ENCODE measurements at regions not wholly inside any gene's neighbourhood (a gene's known extent, or its start where the extent isn't known, plus 50 kb on each side); places are given as distances from the start of the nearest gene placed in this dataset.

DNA sequence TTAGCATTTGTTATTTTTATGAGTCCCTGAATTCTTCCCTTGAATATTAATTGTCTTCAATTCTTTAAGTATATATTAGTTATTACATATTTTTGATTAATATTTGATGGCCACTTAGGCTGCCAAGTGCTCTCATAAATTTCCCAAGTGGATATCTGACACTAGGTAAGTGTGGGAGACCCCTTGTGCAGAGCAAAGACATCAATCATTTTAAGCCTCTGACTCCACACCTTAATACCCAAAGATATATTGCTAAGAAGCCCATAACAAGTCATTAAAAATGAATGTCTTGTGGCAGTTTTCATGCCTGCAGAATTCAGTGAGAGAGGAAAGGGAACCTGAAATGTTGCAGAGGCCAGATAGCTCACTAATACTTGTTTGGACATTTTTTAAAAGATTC is 58.4 kb upstream of the PROX1 start:
- Histone ChIP-seq H3K27me3 (ENCODE audit: insufficient read depth, low read length) (no peaks in the 10 kb centered on the region), H3K79me2 (ENCODE audit: insufficient read depth, low read length) (no peaks in the 10 kb centered on the region), H3K4me2 (ENCODE audit: insufficient read depth, low read length) (no peak overlapping the region), H3K27ac (ENCODE audit: low read depth, low read length) (no peak overlapping the region), H3K4me3 (ENCODE audit: insufficient read depth, low read length) (no peak overlapping the region), H2AFZ (ENCODE audit: low read length) (no peak overlapping the region), H3K4me1 (ENCODE audit: insufficient read depth, low read length) (no peaks in the 10 kb centered on the region), H4K20me1 (ENCODE audit: insufficient read depth, low read length) (no peaks in the 10 kb centered on the region), H3K9me3 (ENCODE audit: low read depth, low read length) (no peaks in the 10 kb centered on the region), H3K36me3 (ENCODE audit: insufficient read depth, low read length) (no peaks in the 10 kb centered on the region)
- TF ChIP-seq CTCF (IDR thresholded peaks at IDR 0.05; ENCODE audit: extremely low read depth, low read depth, low read length) = no peak
- no peak for DNase-seq (ENCODE audit: insufficient read length, low spot score, missing footprints)

DNA sequence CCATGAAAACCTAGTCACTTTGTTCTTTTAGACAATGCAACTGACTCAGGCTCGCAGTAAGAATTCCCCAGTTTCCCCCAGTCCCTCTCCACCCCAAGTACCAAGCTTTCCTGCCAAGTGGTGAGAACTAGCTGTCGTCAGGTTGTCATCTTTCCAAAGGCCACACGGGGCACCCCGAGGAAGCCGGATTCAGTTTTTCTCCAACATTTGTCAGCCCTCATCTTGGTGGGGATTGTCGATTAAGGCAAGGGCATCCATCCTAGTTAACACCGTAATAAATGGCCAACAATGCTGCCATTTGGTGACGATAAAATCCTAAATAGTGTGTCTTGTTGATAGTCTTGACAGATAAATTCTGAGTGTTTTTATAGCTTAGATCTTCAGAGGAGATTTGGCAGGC is 55.9 kb upstream of the PROX1 start:
- TF ChIP-seq CTCF (IDR thresholded peaks at IDR 0.05; ENCODE audit: extremely low read depth, low read depth, low read length) = no peak
- Histone ChIP-seq H3K79me2 (ENCODE audit: insufficient read depth, low read length) (no peaks in the 10 kb centered on the region), H3K36me3 (ENCODE audit: insufficient read depth, low read length) (no peaks in the 10 kb centered on the region), H4K20me1 (ENCODE audit: insufficient read depth, low read length) (no peaks in the 10 kb centered on the region), H3K9me3 (ENCODE audit: low read depth, low read length) (no peaks in the 10 kb centered on the region), H3K27ac (ENCODE audit: low read depth, low read length) (no peak overlapping the region), H3K27me3 (ENCODE audit: insufficient read depth, low read length) (no peaks in the 10 kb centered on the region), H3K4me3 (ENCODE audit: insufficient read depth, low read length) (no peak overlapping the region), H2AFZ (ENCODE audit: low read length) (no peak overlapping the region), H3K4me1 (ENCODE audit: insufficient read depth, low read length) (no peaks in the 10 kb centered on the region), H3K4me2 (ENCODE audit: insufficient read depth, low read length) (no peak overlapping the region)
- DNase-seq (ENCODE audit: insufficient read length, low spot score, missing footprints) = no peak

DNA sequence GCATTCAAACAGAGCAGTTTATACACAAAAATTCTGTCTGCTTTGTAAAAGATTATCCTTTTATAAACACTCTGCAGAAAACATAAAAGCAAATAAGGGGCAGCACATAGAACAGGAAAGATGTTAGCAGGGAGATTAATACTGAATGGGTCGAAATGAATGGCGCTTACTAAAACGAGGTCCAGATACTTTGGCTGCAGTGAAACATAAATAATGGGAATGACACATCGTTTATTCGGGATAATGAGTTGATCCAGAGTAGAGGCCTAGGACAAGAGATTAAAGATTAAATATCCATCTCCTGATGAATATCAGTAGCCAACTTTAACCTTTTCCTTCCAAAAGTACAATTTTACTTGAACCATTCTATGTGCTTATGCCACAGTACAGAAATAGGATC is 54.4 kb upstream of the PROX1 start:
- no peaks in the 10 kb centered on the region for H3K27me3 ChIP-seq (ENCODE audit: insufficient read depth, low read length)
- H3K79me2 ChIP-seq (ENCODE audit: insufficient read depth, low read length) = no peaks in the 10 kb centered on the region
- peak; percentile 32 for DNase-seq (ENCODE audit: insufficient read length, low spot score, missing footprints)
- no peak overlapping the region for H3K4me2 ChIP-seq (ENCODE audit: insufficient read depth, low read length)
- H3K4me3 ChIP-seq (ENCODE audit: insufficient read depth, low read length) = no peak overlapping the region
- no peak for TF ChIP-seq CTCF (IDR thresholded peaks at IDR 0.05; ENCODE audit: extremely low read depth, low read depth, low read length)
- no peaks in the 10 kb centered on the region for H3K9me3 ChIP-seq (ENCODE audit: low read depth, low read length)
- no peaks in the 10 kb centered on the region for H4K20me1 ChIP-seq (ENCODE audit: insufficient read depth, low read length)
- no peak overlapping the region for H2AFZ ChIP-seq (ENCODE audit: low read length)
- no peak overlapping the region for H3K27ac ChIP-seq (ENCODE audit: low read depth, low read length)
- H3K4me1 ChIP-seq (ENCODE audit: insufficient read depth, low read length) = no peaks in the 10 kb centered on the region
- no peaks in the 10 kb centered on the region for H3K36me3 ChIP-seq (ENCODE audit: insufficient read depth, low read length)

DNA sequence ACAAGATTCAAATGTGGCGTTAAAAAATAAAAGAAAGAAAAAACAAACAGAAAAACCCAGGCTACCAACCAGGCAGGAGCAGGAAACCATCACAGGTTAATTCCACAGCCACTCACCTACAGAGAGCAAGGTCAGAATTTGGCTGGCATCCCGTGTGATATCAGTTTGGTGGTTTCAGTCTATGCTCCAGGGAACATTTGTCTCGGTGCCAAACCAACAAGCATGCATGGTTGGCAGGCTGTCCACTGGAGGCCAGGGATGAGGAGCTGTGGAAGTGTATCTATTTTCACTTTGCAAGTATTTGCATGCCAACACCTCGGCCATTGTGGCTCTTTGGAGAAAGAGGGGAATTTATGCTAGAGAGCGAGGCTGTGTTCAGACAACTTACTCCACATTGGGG is 53.1 kb upstream of the PROX1 start:
- no peak overlapping the region for H3K4me3 ChIP-seq (ENCODE audit: insufficient read depth, low read length)
- H3K27ac ChIP-seq (ENCODE audit: low read depth, low read length) = no peak overlapping the region
- no peak overlapping the region for H3K4me2 ChIP-seq (ENCODE audit: insufficient read depth, low read length)
- DNase-seq (ENCODE audit: insufficient read length, low spot score, missing footprints) = no peak
- TF ChIP-seq CTCF (IDR thresholded peaks at IDR 0.05; ENCODE audit: extremely low read depth, low read depth, low read length) = no peak
- H3K36me3 ChIP-seq (ENCODE audit: insufficient read depth, low read length) = no peaks in the 10 kb centered on the region
- H3K9me3 ChIP-seq (ENCODE audit: low read depth, low read length) = no peaks in the 10 kb centered on the region
- H3K4me1 ChIP-seq (ENCODE audit: insufficient read depth, low read length) = no peaks in the 10 kb centered on the region
- H2AFZ ChIP-seq (ENCODE audit: low read length) = no peak overlapping the region
- H4K20me1 ChIP-seq (ENCODE audit: insufficient read depth, low read length) = no peaks in the 10 kb centered on the region
- H3K27me3 ChIP-seq (ENCODE audit: insufficient read depth, low read length) = no peaks in the 10 kb centered on the region
- no peaks in the 10 kb centered on the region for H3K79me2 ChIP-seq (ENCODE audit: insufficient read depth, low read length)
